ENCODE measurements at regions not wholly inside any gene's neighbourhood (a gene's known extent, or its start where the extent isn't known, plus 50 kb on each side); places are given as distances from the start of the nearest gene placed in this dataset.

DNA sequence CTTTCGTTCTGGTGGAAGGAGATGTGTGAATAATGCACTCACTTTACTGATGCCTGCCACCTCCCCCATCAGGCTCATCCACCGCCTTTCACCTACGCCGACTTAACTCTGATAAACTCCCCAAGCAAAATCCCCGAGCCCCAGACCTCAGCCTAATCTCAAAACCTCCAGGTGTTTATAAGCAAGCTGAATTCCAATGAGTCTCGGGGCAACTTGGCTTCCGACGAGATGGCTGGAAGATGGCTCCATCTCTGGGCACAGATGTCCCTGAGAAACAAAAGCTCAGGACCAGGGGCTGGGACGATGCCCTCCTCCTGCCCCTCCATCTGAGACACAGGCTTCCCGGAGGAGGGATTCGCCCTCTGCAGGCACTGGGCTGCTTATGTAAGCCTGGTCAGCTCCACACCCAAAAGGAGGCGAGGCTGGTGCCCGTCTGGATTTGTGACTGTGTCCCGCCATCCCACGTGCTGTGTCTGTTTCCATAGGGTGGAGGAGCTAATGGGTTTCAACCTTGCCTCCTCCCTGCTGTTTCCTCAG is 386.4 kb upstream of the TNRC6C start:
- Histone ChIP-seq H3K9me3 (ENCODE audit: low read length) (no peaks in the 10 kb centered on the region), H3K36me3 (ENCODE audit: low read depth, low read length) (no peaks in the 10 kb centered on the region), H3K27ac (ENCODE audit: low read length) (no peak overlapping the region), H4K20me1 (ENCODE audit: low read length) (no peaks in the 10 kb centered on the region), H3K4me1 (ENCODE audit: insufficient read depth, low read length) (no peaks in the 10 kb centered on the region), H3K9me2 (replicated peaks; ENCODE audit: low read length) (no peaks in the 10 kb centered on the region), H3K79me2 (ENCODE audit: low read length) (no peaks in the 10 kb centered on the region), H3K9ac (ENCODE audit: low read length) (no peak overlapping the region), H3K4me3 (ENCODE audit: low read length) (no peak overlapping the region), H2AFZ (ENCODE audit: low read length) (no peak overlapping the region), H3F3A (ENCODE audit: low read length, unreplicated experiment) (no peaks in the 10 kb centered on the region), H3K27me3 (ENCODE audit: low read length) (peaks cover 66% of the 10 kb centered on the region), H3K4me2 (ENCODE audit: low read length) (no peak overlapping the region)
- no TSS peak for BruUV-seq (replicated peaks)
- ATAC-seq (no peak; the same call in 1 of the 2 replicates), DNase-seq (no peak)
- POLR2A ChIA-PET (ENCODE audit: unreplicated experiment), result no interaction called here
- TF ChIP-seq, protein P1, sequence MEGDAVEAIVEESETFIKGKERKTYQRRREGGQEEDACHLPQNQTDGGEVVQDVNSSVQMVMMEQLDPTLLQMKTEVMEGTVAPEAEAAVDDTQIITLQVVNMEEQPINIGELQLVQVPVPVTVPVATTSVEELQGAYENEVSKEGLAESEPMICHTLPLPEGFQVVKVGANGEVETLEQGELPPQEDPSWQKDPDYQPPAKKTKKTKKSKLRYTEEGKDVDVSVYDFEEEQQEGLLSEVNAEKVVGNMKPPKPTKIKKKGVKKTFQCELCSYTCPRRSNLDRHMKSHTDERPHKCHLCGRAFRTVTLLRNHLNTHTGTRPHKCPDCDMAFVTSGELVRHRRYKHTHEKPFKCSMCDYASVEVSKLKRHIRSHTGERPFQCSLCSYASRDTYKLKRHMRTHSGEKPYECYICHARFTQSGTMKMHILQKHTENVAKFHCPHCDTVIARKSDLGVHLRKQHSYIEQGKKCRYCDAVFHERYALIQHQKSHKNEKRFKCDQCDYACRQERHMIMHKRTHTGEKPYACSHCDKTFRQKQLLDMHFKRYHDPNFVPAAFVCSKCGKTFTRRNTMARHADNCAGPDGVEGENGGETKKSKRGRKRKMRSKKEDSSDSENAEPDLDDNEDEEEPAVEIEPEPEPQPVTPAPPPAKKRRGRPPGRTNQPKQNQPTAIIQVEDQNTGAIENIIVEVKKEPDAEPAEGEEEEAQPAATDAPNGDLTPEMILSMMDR (conservative IDR thresholded peaks at IDR 0.05; ENCODE audit: low read depth, low read length), result no peak
- TF ChIP-seq EZH2phosphoT487 (IDR thresholded peaks at IDR 0.05; ENCODE audit: borderline replicate concordance, low read length) (no peak), EZH2 (IDR thresholded peaks at IDR 0.05; ENCODE audit: low read length, unreplicated experiment) (no peak)
- intact Hi-C loops (cut with micrococcal nuclease), result no loop called here
- CTCF ChIA-PET, result no interaction called here

GRCh38 chr17:77572851-77573250 is 385.7 kb upstream of the TNRC6C start:
- Histone ChIP-seq H2AFZ (ENCODE audit: low read length) (no peak overlapping the region), H3K9ac (ENCODE audit: low read length) (no peak overlapping the region), H3K4me1 (ENCODE audit: insufficient read depth, low read length) (no peaks in the 10 kb centered on the region), H3K9me2 (replicated peaks; ENCODE audit: low read length) (no peaks in the 10 kb centered on the region), H3F3A (ENCODE audit: low read length, unreplicated experiment) (no peaks in the 10 kb centered on the region), H4K20me1 (ENCODE audit: low read length) (no peaks in the 10 kb centered on the region), H3K9me3 (ENCODE audit: low read length) (no peaks in the 10 kb centered on the region), H3K4me2 (ENCODE audit: low read length) (no peak overlapping the region), H3K4me3 (ENCODE audit: low read length) (no peak overlapping the region), H3K27me3 (ENCODE audit: low read length) (peaks cover 66% of the 10 kb centered on the region), H3K79me2 (ENCODE audit: low read length) (no peaks in the 10 kb centered on the region), H3K27ac (ENCODE audit: low read length) (no peak overlapping the region), H3K36me3 (ENCODE audit: low read depth, low read length) (no peaks in the 10 kb centered on the region)
- ChIA-PET POLR2A (ENCODE audit: unreplicated experiment) (no interaction called here), CTCF (no interaction called here)
- BruUV-seq (replicated peaks), result no TSS peak
- intact Hi-C loops (cut with micrococcal nuclease), result no loop called here
- ATAC-seq (no peak), DNase-seq (no peak)
- TF ChIP-seq EZH2 (IDR thresholded peaks at IDR 0.05; ENCODE audit: low read length, unreplicated experiment), result no peak
- TF ChIP-seq EZH2phosphoT487 (IDR thresholded peaks at IDR 0.05; ENCODE audit: borderline replicate concordance, low read length), result no peak
- TF ChIP-seq, protein P1 (conservative IDR thresholded peaks at IDR 0.05; ENCODE audit: low read depth, low read length), result no peak

GRCh38 chr17:77577491-77577890 is 381.0 kb upstream of the TNRC6C start:
- ChIA-PET POLR2A (ENCODE audit: unreplicated experiment) (no interaction called here), CTCF (no interaction called here)
- no peak overlapping the region for H3K9ac ChIP-seq (ENCODE audit: low read length)
- no peaks in the 10 kb centered on the region for H3K9me2 ChIP-seq (replicated peaks; ENCODE audit: low read length)
- DNase-seq (no peak), ATAC-seq (no peak)
- H4K20me1 ChIP-seq (ENCODE audit: low read length), result no peaks in the 10 kb centered on the region
- no peaks in the 10 kb centered on the region for H3K36me3 ChIP-seq (ENCODE audit: low read depth, low read length)
- H3K4me3 ChIP-seq (ENCODE audit: low read length), result no peak overlapping the region
- H2AFZ ChIP-seq (ENCODE audit: low read length), result no peak overlapping the region
- no TSS peak for BruUV-seq (replicated peaks)
- no peaks in the 10 kb centered on the region for H3F3A ChIP-seq (ENCODE audit: low read length, unreplicated experiment)
- no peak overlapping the region for H3K27ac ChIP-seq (ENCODE audit: low read length)
- H3K4me2 ChIP-seq (ENCODE audit: low read length), result no peak overlapping the region
- no peaks in the 10 kb centered on the region for H3K9me3 ChIP-seq (ENCODE audit: low read length)
- no peaks in the 10 kb centered on the region for H3K4me1 ChIP-seq (ENCODE audit: insufficient read depth, low read length)
- H3K79me2 ChIP-seq (ENCODE audit: low read length), result no peaks in the 10 kb centered on the region
- peaks cover 57% of the 10 kb centered on the region for H3K27me3 ChIP-seq (ENCODE audit: low read length)
- no peak for TF ChIP-seq EZH2phosphoT487 (IDR thresholded peaks at IDR 0.05; ENCODE audit: borderline replicate concordance, low read length)
- no peak for TF ChIP-seq EZH2 (IDR thresholded peaks at IDR 0.05; ENCODE audit: low read length, unreplicated experiment)
- TF ChIP-seq, protein P1 (conservative IDR thresholded peaks at IDR 0.05; ENCODE audit: low read depth, low read length), result no peak
- intact Hi-C loops (cut with micrococcal nuclease), result no loop called here

Data from PC-3 (cell line).